ENCODE measurements at regions not wholly inside any gene's neighbourhood (a gene's known extent, or its start where the extent isn't known, plus 50 kb on each side); places are given as distances from the start of the nearest gene placed in this dataset.

DNA sequence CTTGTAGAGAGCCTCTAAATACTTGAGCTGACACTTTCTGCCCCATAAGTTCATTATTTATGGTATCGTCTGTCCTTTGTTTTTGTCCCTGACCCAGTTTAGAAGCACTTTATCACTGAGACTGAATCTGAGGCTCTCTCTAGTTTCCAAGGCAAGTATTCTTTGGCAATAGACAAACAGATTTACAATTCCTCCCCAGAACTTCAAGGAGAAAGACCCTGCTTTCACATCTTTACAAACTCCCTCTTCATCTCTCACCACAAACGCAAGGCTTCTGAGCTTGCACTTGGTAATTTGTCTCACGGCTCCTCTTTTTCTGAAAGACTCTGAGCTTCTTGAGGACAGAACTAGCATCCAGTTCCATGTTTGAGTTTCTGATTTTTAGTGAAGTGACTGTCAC is 49.8 kb upstream of the PARP11 start:
- 60% methylated on average over 3 of the region's 3 CpGs for WGBS (ENCODE audit: low lambda C conversion rate)
- intact Hi-C loops (cut with micrococcal nuclease; ENCODE audit: unreplicated experiment) (no loop called here), in situ Hi-C loops (cut with HindIII; ENCODE audit: extremely low pct_ligation_motif_present, low pct_unique_long_range_greater_than_20kb) (no loop called here)
- no peaks in the 10 kb centered on the region for H3K79me2 ChIP-seq (ENCODE audit: insufficient read depth, low read length)
- H3K9me3 ChIP-seq (ENCODE audit: low read length) = no peaks in the 10 kb centered on the region
- ChIA-PET POLR2A (no interaction called here), CTCF (ENCODE audit: low intra/inter-chr PET ratio, low total read pairs) (no interaction called here)
- H3K27me3 ChIP-seq (ENCODE audit: control insufficient read depth in 1 of 2, insufficient read depth in 2 of 2, low read length in 2 of 2) = peaks cover 1 to 47% of the 10 kb centered on the region in 2 experiments
- no TSS peak for BruUV-seq (replicated peaks)
- no peak for DNase-seq (ENCODE audit: low spot score)
- no peak overlapping the region for H3K4me3 ChIP-seq (replicated peaks in 1 of 3; ENCODE audit: insufficient read depth in 1 of 3, low read depth in 2 of 3, low read length in 3 of 3)
- H3K4me1 ChIP-seq (ENCODE audit: insufficient read depth, low read length) = peaks cover 34% of the 10 kb centered on the region
- no peak overlapping the region for H3K27ac ChIP-seq (ENCODE audit: extremely low read length, insufficient read depth, low read length)
- no peak overlapping the region for H3K9ac ChIP-seq (ENCODE audit: insufficient read depth, low read depth, low read length)
- no peak overlapping the region for H2AFZ ChIP-seq (ENCODE audit: low read length)
- H4K20me1 ChIP-seq (ENCODE audit: insufficient read depth, low read length) = no peaks in the 10 kb centered on the region
- TF ChIP-seq ZNF282 (IDR thresholded peaks at IDR 0.05; ENCODE audit: partially characterized antibody) = no peak
- no peak for TF ChIP-seq ZNF468 (CRISPR knock-in tag; IDR thresholded peaks at IDR 0.05)
- no peak for TF ChIP-seq ISX (CRISPR knock-in tag; conservative IDR thresholded peaks at IDR 0.05)
- no peak for TF ChIP-seq HDAC2 (CRISPR knock-in tag; IDR thresholded peaks at IDR 0.05)
- no peak for TF ChIP-seq ZFP62 (CRISPR knock-in tag; IDR thresholded peaks at IDR 0.05)
- no peak for TF ChIP-seq ZNF335 (CRISPR knock-in tag; IDR thresholded peaks at IDR 0.05)
- TF ChIP-seq ZNF616 (CRISPR knock-in tag; IDR thresholded peaks at IDR 0.05; ENCODE audit: low read depth) = no peak
- no peak for TF ChIP-seq TP53 (CRISPR knock-in tag; conservative IDR thresholded peaks at IDR 0.05)
- TF ChIP-seq TEAD3 (CRISPR knock-in tag; optimal IDR thresholded peaks at IDR 0.05; ENCODE audit: borderline replicate concordance) = no peak
- TF ChIP-seq, protein P1, sequence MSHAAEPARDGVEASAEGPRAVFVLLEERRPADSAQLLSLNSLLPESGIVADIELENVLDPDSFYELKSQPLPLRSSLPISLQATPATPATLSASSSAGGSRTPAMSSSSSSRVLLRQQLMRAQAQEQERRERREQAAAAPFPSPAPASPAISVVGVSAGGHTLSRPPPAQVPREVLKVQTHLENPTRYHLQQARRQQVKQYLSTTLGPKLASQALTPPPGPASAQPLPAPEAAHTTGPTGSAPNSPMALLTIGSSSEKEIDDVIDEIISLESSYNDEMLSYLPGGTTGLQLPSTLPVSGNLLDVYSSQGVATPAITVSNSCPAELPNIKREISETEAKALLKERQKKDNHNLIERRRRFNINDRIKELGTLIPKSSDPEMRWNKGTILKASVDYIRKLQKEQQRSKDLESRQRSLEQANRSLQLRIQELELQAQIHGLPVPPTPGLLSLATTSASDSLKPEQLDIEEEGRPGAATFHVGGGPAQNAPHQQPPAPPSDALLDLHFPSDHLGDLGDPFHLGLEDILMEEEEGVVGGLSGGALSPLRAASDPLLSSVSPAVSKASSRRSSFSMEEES (CRISPR knock-in tag; IDR thresholded peaks at IDR 0.05) = no peak
- no peak for TF ChIP-seq HIVEP1 (CRISPR knock-in tag; IDR thresholded peaks at IDR 0.05)
- no peak overlapping the region for H3K4me2 ChIP-seq (ENCODE audit: low read depth, low read length)
- no peak for FAIRE-seq
- ATAC-seq = no peak
- H3K36me3 ChIP-seq (replicated peaks in 1 of 2; ENCODE audit: control insufficient read depth in 1 of 2, insufficient read depth in 2 of 2, low read length in 2 of 2) = no peaks in the 10 kb centered on the region
